Ovary (tissue), 3 donors: ENCODE measurements at regions not wholly inside any gene's neighbourhood (a gene's known extent, or its start where the extent isn't known, plus 50 kb on each side); places are given as distances from the start of the nearest gene placed in this dataset.
"Not testable (repeated sequence)": the region's sequence is repeated elsewhere in the genome, so short reads cannot be mapped to it uniquely, and the experiment has no call there.

Experiments
- EP300 ChIP-seq: sonication (generic); formaldehyde crosslinking; IDR thresholded peaks from one replicate; pipeline ENCODE4 v1.6.1; 2017; ENCODE audit warnings: antibody characterized with exemption
- TF ChIP-seq, protein P1 (sequence below), 3 donors: fragments of 450-650 bp in 2 of 3; fragments of 200-600 bp in 1 of 3; IDR thresholded peaks; one replicate each; pipeline versions ENCODE4 v1.5.1 to v1.8.0; 2016 to 2022; ENCODE audit warnings: antibody characterized with exemption in 3 of 3, mild to moderate bottlenecking in 1 of 3
- donor health status: DM: no; HTN: no; CAD: no.

DNA sequence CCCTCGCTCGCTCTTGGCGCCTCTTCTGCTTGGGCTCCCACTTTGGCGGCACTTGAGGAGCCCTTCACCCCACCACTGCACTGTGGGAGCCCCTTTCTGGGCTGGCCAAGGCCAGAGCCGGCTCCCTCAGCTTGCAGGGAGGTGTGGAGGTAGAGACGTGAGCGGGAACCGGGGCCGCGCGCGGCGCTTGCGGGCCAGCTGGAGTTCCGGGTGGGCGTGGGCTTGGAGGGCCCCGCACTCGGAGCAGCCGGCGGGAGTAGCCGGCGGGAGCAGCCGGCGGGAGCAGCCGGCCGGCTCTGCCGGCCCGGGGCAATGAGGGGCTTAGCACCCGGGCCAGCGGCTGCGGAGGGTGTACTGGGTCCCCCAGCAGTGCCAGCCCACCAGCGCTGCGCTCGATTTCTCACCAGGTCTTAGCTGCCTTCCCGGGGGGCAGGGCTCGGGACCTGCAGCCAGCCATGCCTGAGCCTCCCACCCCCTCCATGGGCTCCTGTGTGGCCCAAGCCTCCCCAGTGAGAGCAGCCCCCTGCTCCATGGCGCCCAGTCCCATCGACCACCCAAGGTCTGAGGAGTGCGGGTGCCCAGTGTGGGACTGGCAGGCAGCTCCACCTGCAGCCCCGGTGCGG lies 714.0 kb downstream of the CDH9 start:
- TF ChIP-seq, protein P1, sequence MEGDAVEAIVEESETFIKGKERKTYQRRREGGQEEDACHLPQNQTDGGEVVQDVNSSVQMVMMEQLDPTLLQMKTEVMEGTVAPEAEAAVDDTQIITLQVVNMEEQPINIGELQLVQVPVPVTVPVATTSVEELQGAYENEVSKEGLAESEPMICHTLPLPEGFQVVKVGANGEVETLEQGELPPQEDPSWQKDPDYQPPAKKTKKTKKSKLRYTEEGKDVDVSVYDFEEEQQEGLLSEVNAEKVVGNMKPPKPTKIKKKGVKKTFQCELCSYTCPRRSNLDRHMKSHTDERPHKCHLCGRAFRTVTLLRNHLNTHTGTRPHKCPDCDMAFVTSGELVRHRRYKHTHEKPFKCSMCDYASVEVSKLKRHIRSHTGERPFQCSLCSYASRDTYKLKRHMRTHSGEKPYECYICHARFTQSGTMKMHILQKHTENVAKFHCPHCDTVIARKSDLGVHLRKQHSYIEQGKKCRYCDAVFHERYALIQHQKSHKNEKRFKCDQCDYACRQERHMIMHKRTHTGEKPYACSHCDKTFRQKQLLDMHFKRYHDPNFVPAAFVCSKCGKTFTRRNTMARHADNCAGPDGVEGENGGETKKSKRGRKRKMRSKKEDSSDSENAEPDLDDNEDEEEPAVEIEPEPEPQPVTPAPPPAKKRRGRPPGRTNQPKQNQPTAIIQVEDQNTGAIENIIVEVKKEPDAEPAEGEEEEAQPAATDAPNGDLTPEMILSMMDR (IDR thresholded peaks at IDR 0.05), result not testable (repeated sequence)
- not testable (repeated sequence) for TF ChIP-seq EP300
